ENCODE measurements at regions not wholly inside any gene's neighbourhood (a gene's known extent, or its start where the extent isn't known, plus 50 kb on each side); places are given as distances from the start of the nearest gene placed in this dataset.

DNA sequence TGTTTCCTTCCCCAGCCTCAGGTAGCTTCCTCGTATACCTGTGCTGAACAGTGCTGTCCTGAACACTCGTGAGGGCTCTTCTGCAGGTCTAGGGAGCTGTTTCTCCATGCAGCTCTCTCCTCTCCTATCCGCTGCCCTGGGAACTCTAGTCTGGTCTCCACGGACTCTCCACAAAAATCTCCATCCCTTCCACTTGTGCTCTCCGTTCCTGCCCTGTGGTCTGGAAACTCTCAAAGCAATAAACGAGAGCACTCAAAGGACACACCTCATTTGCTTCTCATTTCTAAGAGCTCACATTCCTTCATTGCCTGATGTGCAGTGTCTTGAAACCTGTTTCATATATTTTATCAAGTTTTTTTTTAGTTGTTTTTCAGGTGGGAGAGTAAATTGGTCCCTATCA, 235.9 kb upstream of the RGS17 start (continued):
- TF ChIP-seq, protein P1, sequence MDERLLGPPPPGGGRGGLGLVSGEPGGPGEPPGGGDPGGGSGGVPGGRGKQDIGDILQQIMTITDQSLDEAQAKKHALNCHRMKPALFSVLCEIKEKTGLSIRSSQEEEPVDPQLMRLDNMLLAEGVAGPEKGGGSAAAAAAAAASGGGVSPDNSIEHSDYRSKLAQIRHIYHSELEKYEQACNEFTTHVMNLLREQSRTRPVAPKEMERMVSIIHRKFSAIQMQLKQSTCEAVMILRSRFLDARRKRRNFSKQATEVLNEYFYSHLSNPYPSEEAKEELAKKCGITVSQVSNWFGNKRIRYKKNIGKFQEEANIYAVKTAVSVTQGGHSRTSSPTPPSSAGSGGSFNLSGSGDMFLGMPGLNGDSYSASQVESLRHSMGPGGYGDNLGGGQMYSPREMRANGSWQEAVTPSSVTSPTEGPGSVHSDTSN (CRISPR knock-in tag; IDR thresholded peaks at IDR 0.05; ENCODE audit: low read depth): no peak
- TF ChIP-seq, protein P1 (tag; conservative IDR thresholded peaks at IDR 0.05; ENCODE audit: low read depth): no peak
- TF ChIP-seq SMARCB1 (IDR thresholded peaks at IDR 0.05; ENCODE audit: insufficient read length, low read depth) (no peak), ZNF311 (CRISPR knock-in tag; IDR thresholded peaks at IDR 0.05) (no peak), SUPT5H (IDR thresholded peaks at IDR 0.05) (no peak)

DNA sequence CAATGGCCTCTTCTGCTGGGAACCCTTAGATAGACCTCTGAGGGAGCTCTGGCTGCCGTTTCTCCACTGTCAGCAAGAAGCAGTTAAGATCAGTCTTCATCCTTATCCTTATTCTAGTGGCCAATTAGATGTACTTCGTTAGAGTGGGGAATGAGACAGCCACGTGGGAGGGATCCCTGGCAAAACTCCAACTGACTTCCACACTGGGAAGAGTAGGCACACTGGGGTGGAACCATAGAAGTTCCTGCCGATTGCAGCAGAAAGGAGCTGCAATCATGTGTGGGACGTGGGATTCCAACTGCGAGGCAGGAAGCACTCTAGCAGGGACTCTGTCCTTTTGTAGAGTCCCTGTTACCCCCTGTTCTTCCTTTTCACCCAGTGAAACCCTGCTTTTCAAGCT, 226.3 kb upstream of the RGS17 start:
- in situ Hi-C loops (cut with MboI) (no loop called here), intact Hi-C loops (cut with micrococcal nuclease) (no loop called here)
- no peak for ATAC-seq
- no peak overlapping the region for H3K4me2 ChIP-seq (ENCODE audit: insufficient read depth, low read length)
- ChIA-PET POLR2A (no interaction called here), CTCF (ENCODE audit: low intra/inter-chr PET ratio) (no interaction called here)
- no peaks in the 10 kb centered on the region; the same call in 1 of the 2 replicates for H3K9me3 ChIP-seq (replicated peaks; ENCODE audit: control insufficient read depth, insufficient read depth, low read depth, low read length)
- BruUV-seq (replicated peaks): no TSS peak
- H3K27me3 ChIP-seq (ENCODE audit: control insufficient read depth in 2 of 2, insufficient read depth in 2 of 2, low read length in 2 of 2): no peaks in the 10 kb centered on the region
- no peak overlapping the region for H3K9ac ChIP-seq (ENCODE audit: insufficient read depth in 1 of 2, low read depth in 2 of 2, low read length in 2 of 2)
- no peaks in the 10 kb centered on the region for H3K36me3 ChIP-seq (ENCODE audit: control insufficient read depth, insufficient read depth, low read length)
- no peaks in the 10 kb centered on the region for H3K79me2 ChIP-seq (ENCODE audit: control insufficient read depth, insufficient read depth, low read length)
- no peak overlapping the region for H3K27ac ChIP-seq (ENCODE audit: extremely low read depth, low read depth, low read length)
- DNase-seq (ENCODE audit: extremely low read depth in 1 of 4, low spot score in 3 of 4): no peak
- under 1% methylated on average over 6 of the region's 6 CpGs for WGBS (ENCODE audit: insufficient coverage, low coverage, missing lambda C conversion rate)
- no peaks in the 10 kb centered on the region for H4K20me1 ChIP-seq (replicated peaks; ENCODE audit: control insufficient read depth, insufficient read depth, low read length)
- H3K9me1 ChIP-seq (ENCODE audit: control insufficient read depth, insufficient read depth, low read length): no peaks in the 10 kb centered on the region
- no peak overlapping the region for H3K4me3 ChIP-seq
- TF ChIP-seq TCFL5 (CRISPR knock-in tag; conservative IDR thresholded peaks at IDR 0.05) (no peak), ZFP36 (IDR thresholded peaks at IDR 0.05; ENCODE audit: low read depth, low read length, partially characterized antibody) (no peak), YBX1 (IDR thresholded peaks at IDR 0.05) (no peak), SUPT5H (IDR thresholded peaks at IDR 0.05) (no peak), RFX7 (CRISPR knock-in tag; IDR thresholded peaks at IDR 0.05) (no peak), E2F3 (CRISPR knock-in tag; IDR thresholded peaks at IDR 0.05) (no peak), TAF9B (IDR thresholded peaks at IDR 0.05; ENCODE audit: partially characterized antibody) (no peak), SIX5 (IDR thresholded peaks at IDR 0.05; ENCODE audit: borderline replicate concordance in 1 of 2, insufficient read depth in 1 of 2, low read depth in 1 of 2, low read length in 2 of 2) (no peak)
- TF ChIP-seq, protein P2, sequence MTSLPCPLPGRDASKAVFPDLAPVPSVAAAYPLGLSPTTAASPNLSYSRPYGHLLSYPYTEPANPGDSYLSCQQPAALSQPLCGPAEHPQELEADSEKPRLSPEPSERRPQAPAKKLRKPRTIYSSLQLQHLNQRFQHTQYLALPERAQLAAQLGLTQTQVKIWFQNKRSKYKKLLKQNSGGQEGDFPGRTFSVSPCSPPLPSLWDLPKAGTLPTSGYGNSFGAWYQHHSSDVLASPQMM (CRISPR knock-in tag; IDR thresholded peaks at IDR 0.05): no peak
- no peak overlapping the region for H2AFZ ChIP-seq (ENCODE audit: low read depth, low read length)
- FAIRE-seq: no peak
- H3K4me1 ChIP-seq (replicated peaks in 1 of 2; ENCODE audit: control insufficient read depth in 2 of 2, insufficient read depth in 2 of 2, low read length in 2 of 2): no peaks in the 10 kb centered on the region
